Astrocyte (in vitro differentiated cells and primary cell): ENCODE measurements at regions not wholly inside any gene's neighbourhood (a gene's known extent, or its start where the extent isn't known, plus 50 kb on each side); places are given as distances from the start of the nearest gene placed in this dataset.

ENCODE experiments used
- EZH2 ChIP-seq: IDR thresholded peaks from 2 replicates; pipeline ENCODE4 v1.6.1; 2012; ENCODE audit warnings: mild to moderate bottlenecking, low read length, inconsistent platforms; ENCODE audit not compliant: insufficient read depth
- TF ChIP-seq, protein P1 (sequence below): IDR thresholded peaks from 2 replicates; pipeline ENCODE4 v1.5.1; 2011; ENCODE audit warnings: low read depth, mild to moderate bottlenecking, inconsistent platforms, low read length, moderate library complexity; ENCODE audit not compliant: insufficient read depth

DNA sequence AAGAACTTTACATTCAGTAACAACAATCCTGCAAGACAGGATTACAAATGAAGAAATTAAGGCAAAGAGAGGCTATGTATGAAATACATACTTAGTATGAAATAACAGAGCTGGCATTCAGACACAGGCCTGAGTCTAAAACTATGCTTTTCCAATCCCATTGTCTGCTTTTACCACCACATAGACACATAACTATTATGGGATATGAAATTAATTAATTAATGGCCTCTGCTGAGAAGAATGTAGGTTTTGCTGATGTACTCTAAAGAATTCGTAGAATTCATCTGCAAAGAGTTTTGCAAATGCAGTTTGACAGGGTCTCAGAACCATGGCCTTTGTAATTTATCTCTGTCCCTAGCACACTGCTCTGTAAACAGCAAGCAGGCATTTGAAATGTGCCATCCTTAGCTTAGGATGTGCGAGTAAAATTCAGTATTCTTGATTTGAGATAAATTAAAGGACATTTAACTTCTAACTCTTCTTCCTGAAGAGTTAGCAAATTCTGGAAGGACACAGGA lies 54.5 kb upstream of the BOC start:
- TF ChIP-seq, protein P1, sequence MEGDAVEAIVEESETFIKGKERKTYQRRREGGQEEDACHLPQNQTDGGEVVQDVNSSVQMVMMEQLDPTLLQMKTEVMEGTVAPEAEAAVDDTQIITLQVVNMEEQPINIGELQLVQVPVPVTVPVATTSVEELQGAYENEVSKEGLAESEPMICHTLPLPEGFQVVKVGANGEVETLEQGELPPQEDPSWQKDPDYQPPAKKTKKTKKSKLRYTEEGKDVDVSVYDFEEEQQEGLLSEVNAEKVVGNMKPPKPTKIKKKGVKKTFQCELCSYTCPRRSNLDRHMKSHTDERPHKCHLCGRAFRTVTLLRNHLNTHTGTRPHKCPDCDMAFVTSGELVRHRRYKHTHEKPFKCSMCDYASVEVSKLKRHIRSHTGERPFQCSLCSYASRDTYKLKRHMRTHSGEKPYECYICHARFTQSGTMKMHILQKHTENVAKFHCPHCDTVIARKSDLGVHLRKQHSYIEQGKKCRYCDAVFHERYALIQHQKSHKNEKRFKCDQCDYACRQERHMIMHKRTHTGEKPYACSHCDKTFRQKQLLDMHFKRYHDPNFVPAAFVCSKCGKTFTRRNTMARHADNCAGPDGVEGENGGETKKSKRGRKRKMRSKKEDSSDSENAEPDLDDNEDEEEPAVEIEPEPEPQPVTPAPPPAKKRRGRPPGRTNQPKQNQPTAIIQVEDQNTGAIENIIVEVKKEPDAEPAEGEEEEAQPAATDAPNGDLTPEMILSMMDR, result no peak
- no peak for TF ChIP-seq EZH2
